Stomach (tissue), 8 donors: ENCODE measurements at regions not wholly inside any gene's neighbourhood (a gene's known extent, or its start where the extent isn't known, plus 50 kb on each side); places are given as distances from the start of the nearest gene placed in this dataset.

ENCODE experiments used
- DNase-seq, 2 donors: peaks; one replicate each; pipeline versions ENCODE4 v3.0.0 to v3.0.0-alpha.2; 2013 to 2019
- H3K27ac ChIP-seq, 5 donors: fragments of 200-600 bp in 4 of 5; sonication (generic) in 4 of 5; one replicate each; pipeline ENCODE4 v1.5.1; 2013 to 2019; ENCODE audit warnings: mild to moderate bottlenecking in 1 of 5, moderate library complexity in 1 of 5
- H3K27me3 ChIP-seq, 3 donors: fragments of 200-600 bp; sonication (generic); one replicate each; pipeline ENCODE4 v1.5.1; 2017 to 2019; ENCODE audit warnings: mixed run types in 1 of 3
- H3K36me3 ChIP-seq, 4 donors: fragments of 200-600 bp; sonication (generic); 1 replicate in 3 of 4; 2 replicates in 1 of 4; pipeline ENCODE4 v1.5.1; 2016 to 2019
- H3K4me1 ChIP-seq, 4 donors: fragments of 200-600 bp; sonication (generic); one replicate each; pipeline ENCODE4 v1.5.1; 2016 to 2019
- H3K4me3 ChIP-seq, 4 donors: fragments of 200-600 bp; sonication (generic) in 3 of 4; one replicate each; pipeline ENCODE4 v1.5.1; 2016 to 2019; ENCODE audit warnings: mild to moderate bottlenecking in 1 of 4
- H3K9me3 ChIP-seq, 4 donors: fragments of 200-600 bp; sonication (generic); one replicate each; pipeline ENCODE4 v1.5.1; 2016 to 2019
- CTCF ChIP-seq, 7 experiments: fragments of 450-650 bp in 4 of 7; fragments of 200-600 bp in 3 of 7; sonication (generic) in 3 of 7; IDR thresholded peaks; one replicate each; pipeline ENCODE4 v1.5.1; 2016 to 2019; ENCODE audit warnings: antibody characterized with exemption in 7 of 7, control low read depth in 2 of 7, mild to moderate bottlenecking in 1 of 7
- EP300 ChIP-seq: sonication (generic); formaldehyde crosslinking; IDR thresholded peaks from one replicate; pipeline ENCODE4 v1.6.1; 2017; ENCODE audit warnings: antibody characterized with exemption
- POLR2A ChIP-seq, 4 donors: fragments of 450-650 bp; IDR thresholded peaks; one replicate each; pipeline ENCODE4 v1.6.1; 2016; ENCODE audit warnings: antibody characterized with exemption in 4 of 4, control low read depth in 2 of 4, mild to moderate bottlenecking in 1 of 4, moderate library complexity in 1 of 4
- POLR2AphosphoS5 ChIP-seq, 3 donors: sonication (generic); formaldehyde crosslinking; IDR thresholded peaks; one replicate each; pipeline ENCODE4 v1.6.1; 2016; ENCODE audit warnings: antibody characterized with exemption in 3 of 3
- WGBS, 5 donors: extraction: QIAGEN DNeasy Blood & Tissue Kit in 3 of 5; methylation state at CpG; one replicate each; pipeline versions ENCODE4 v1.1.5 to v1.1.7; 2013 to 2018; 5-methylcytosine and 5-hydroxymethylcytosine counted together
- intact Hi-C: fragments of 100-400 bp; cut with DNase I; formaldehyde crosslinking; loops from one replicate; pipeline ENCODE4 v1.15.1; 2023; ENCODE audit warnings: low total_unique reads
- donor health status: healthy with polysubstance abuse.
- donor health status: Bipolar disorder and iron deficiency.
- donor health status: healthy.

- no peak overlapping the region for H3K27ac ChIP-seq
- peaks cover 0 to 21% (median 15%) of the 10 kb centered on the region in 4 donors for H3K4me1 ChIP-seq
- TF ChIP-seq POLR2A (IDR thresholded peaks at IDR 0.05) (no peak), POLR2AphosphoS5 (IDR thresholded peaks at IDR 0.05) (no peak), CTCF (IDR thresholded peaks at IDR 0.05) (no peak), EP300 (no peak)
- no peak overlapping the region for H3K4me3 ChIP-seq
- 67 to 84% (median 76%) methylated on average over 6 of the region's 6 CpGs for whole genome bisulfite sequencing, 5 donors
- no peak for DNase-seq
- H3K27me3 ChIP-seq = no peaks in the 10 kb centered on the region
- no peaks in the 10 kb centered on the region for H3K36me3 ChIP-seq
- intact Hi-C loops = no loop called here
- no peaks in the 10 kb centered on the region for H3K9me3 ChIP-seq
Observed at GRCh38 chr5:68431601-68432337, 216.2 kb downstream of the PIK3R1 start.

GRCh38 chr5:68432682-68433081 lies 217.1 kb downstream of the PIK3R1 start:
- Histone ChIP-seq H3K4me3 (no peak overlapping the region), H3K4me1 (peaks cover 0 to 21% (median 15%) of the 10 kb centered on the region in 4 donors), H3K36me3 (no peaks in the 10 kb centered on the region), H3K27ac (peak overlapping the region in 1 of 5 donors; percentile 84), H3K27me3 (no peaks in the 10 kb centered on the region), H3K9me3 (no peaks in the 10 kb centered on the region)
- intact Hi-C loops = no loop called here
- WGBS, 5 donors = 83 to 93% (median 86%) methylated on average over 7 of the region's 7 CpGs
- no peak for DNase-seq
- no peak for TF ChIP-seq CTCF (IDR thresholded peaks at IDR 0.05)
- peak in 1 of 3 donors; percentile 20 for TF ChIP-seq POLR2AphosphoS5 (IDR thresholded peaks at IDR 0.05)

- no peaks in the 10 kb centered on the region for H3K36me3 ChIP-seq
- H3K27ac ChIP-seq = peak overlapping the region; percentile 6 to 84 (median 75)
- H3K9me3 ChIP-seq = no peaks in the 10 kb centered on the region
- no peak for DNase-seq
- peaks cover 0 to 21% (median 15%) of the 10 kb centered on the region in 4 donors for H3K4me1 ChIP-seq
- intact Hi-C loops = no loop called here
- 85 to 96% (median 94%) methylated on average over 3 of the region's 3 CpGs for WGBS, 5 donors
- H3K4me3 ChIP-seq = no peak overlapping the region
- TF ChIP-seq EP300 = no peak
- no peak for TF ChIP-seq CTCF (IDR thresholded peaks at IDR 0.05)
- TF ChIP-seq POLR2AphosphoS5 (IDR thresholded peaks at IDR 0.05) = no peak
- no peak for TF ChIP-seq POLR2A (IDR thresholded peaks at IDR 0.05)
- no peaks in the 10 kb centered on the region for H3K27me3 ChIP-seq
Observed at GRCh38 chr5:68433526-68433922, 218.0 kb downstream of the PIK3R1 start.

- intact Hi-C loops = no loop called here
- peak overlapping the region; percentile 52 to 84 (median 75) for H3K27ac ChIP-seq
- peaks cover 0 to 21% (median 15%) of the 10 kb centered on the region in 4 donors for H3K4me1 ChIP-seq
- peak; percentile 85 to 93 for DNase-seq
- no peaks in the 10 kb centered on the region for H3K27me3 ChIP-seq
- peak overlapping the region in 1 of 4 donors; percentile 11 for H3K4me3 ChIP-seq
- TF ChIP-seq CTCF (IDR thresholded peaks at IDR 0.05) (no peak), POLR2AphosphoS5 (IDR thresholded peaks at IDR 0.05) (peak; percentile 9 to 92 (median 71))
- H3K9me3 ChIP-seq = no peaks in the 10 kb centered on the region
- WGBS, 5 donors = 34 to 49% (median 41%) methylated on average over 26 to 27 of the region's 27 CpGs
- H3K36me3 ChIP-seq = no peaks in the 10 kb centered on the region
Observed at GRCh38 chr5:68433923-68434879, 218.6 kb downstream of the PIK3R1 start.
